ENCODE measurements at regions not wholly inside any gene's neighbourhood (a gene's known extent, or its start where the extent isn't known, plus 50 kb on each side); places are given as distances from the start of the nearest gene placed in this dataset.

- TF ChIP-seq CTCF (IDR thresholded peaks at IDR 0.05; ENCODE audit: extremely low read depth in 1 of 2, insufficient read depth in 1 of 2, low read depth in 1 of 2, low read length in 2 of 2): no peak
- TF ChIP-seq POLR2A (IDR thresholded peaks at IDR 0.05; ENCODE audit: low read depth, low read length): no peak
- TF ChIP-seq MYC (IDR thresholded peaks at IDR 0.05; ENCODE audit: low read depth, low read length): no peak
- TF ChIP-seq POLR2AphosphoS5 (IDR thresholded peaks at IDR 0.05; ENCODE audit: insufficient read depth, low read depth, low read length): no peak
- TF ChIP-seq GATA2 (IDR thresholded peaks at IDR 0.05; ENCODE audit: insufficient read depth, insufficient read length, low read depth, low read length): no peak
- no peak for TF ChIP-seq EZH2 (IDR thresholded peaks at IDR 0.05; ENCODE audit: borderline replicate concordance, low read depth, low read length, severe bottlenecking)
- TF ChIP-seq JUN (IDR thresholded peaks at IDR 0.05; ENCODE audit: borderline replicate concordance, insufficient read depth, insufficient read length, low read depth): no peak
These were observed 215.6 kb downstream of the TTC8 start for GRCh38 chr14:89040080-89040459.

Data from endothelial cell of umbilical vein (primary cell).